HEK293 (cell line): ENCODE measurements at regions not wholly inside any gene's neighbourhood (a gene's known extent, or its start where the extent isn't known, plus 50 kb on each side); places are given as distances from the start of the nearest gene placed in this dataset.
"Not testable (repeated sequence)": the region's sequence is repeated elsewhere in the genome, so short reads cannot be mapped to it uniquely, and the experiment has no call there.

Experiments used
- CTCF ChIA-PET: fragments of 350-600 bp; formaldehyde crosslinking; extraction: SDS; loops from one replicate; lab custom pipeline; 2021; ENCODE audit warnings: antibody characterized with exemption; lab: Yijun Ruan, JAX
- POLR2A ChIA-PET: fragments of 300-600 bp; formaldehyde crosslinking; extraction: SDS; loops from one replicate; lab custom pipeline; 2020; ENCODE audit warnings: antibody characterized with exemption, inconsistent platforms; lab: Yijun Ruan, JAX
- H3K27ac ChIP-seq: fragments of 200-500 bp; sonication (Bioruptor generic); 2 replicates; pipeline ENCODE4 v1.5.1; 2014; ENCODE audit warnings: low read depth, low read length, control low read depth, inconsistent platforms; ENCODE audit errors: extremely low read depth
- H3K36me3 ChIP-seq, 2 experiments: fragments of 200-500 bp in 1 of 2; sonication (Bioruptor generic) in 1 of 2; 1 replicate in 1 of 2; 2 replicates in 1 of 2; pipeline ENCODE4 v1.5.1; 2014 to 2017; ENCODE audit warnings: inconsistent platforms in 2 of 2, low read length in 2 of 2; ENCODE audit not compliant: control insufficient read depth in 2 of 2, insufficient read depth in 1 of 2
- H3K4me1 ChIP-seq: fragments of 200-500 bp; sonication (Bioruptor generic); 2 replicates; pipeline ENCODE4 v1.5.1; 2014; ENCODE audit warnings: mild to moderate bottlenecking, low read length, inconsistent platforms; ENCODE audit not compliant: control insufficient read depth, insufficient read depth
- H3K4me3 ChIP-seq: 2 replicates; pipeline ENCODE4 v1.5.1; 2011; ENCODE audit warnings: low read depth, mild to moderate bottlenecking, control low read depth, low read length, moderate library complexity
- H3K9me3 ChIP-seq: fragments of 200-500 bp; sonication (Bioruptor generic); 2 replicates; pipeline ENCODE4 v1.5.1; 2014; ENCODE audit warnings: low read depth, low read length, inconsistent platforms; ENCODE audit not compliant: control insufficient read depth, insufficient read depth
- GLI2 ChIP-seq: fragments of 450-650 bp; formaldehyde crosslinking; IDR thresholded peaks from 2 replicates; pipeline ENCODE4; 2017; ENCODE audit warnings: missing biosample characterization, missing genetic modification characterization, low read depth, borderline replicate concordance
- HOXD13 ChIP-seq: sonication (generic); formaldehyde crosslinking; IDR thresholded peaks from 2 replicates; pipeline ENCODE4 v1.8.0; 2022; ENCODE audit warnings: missing genetic modification reagents, borderline replicate concordance
- PRDM1 ChIP-seq: fragments of 450-650 bp; formaldehyde crosslinking; IDR thresholded peaks from 2 replicates; pipeline ENCODE4; 2016; ENCODE audit warnings: missing biosample characterization, missing genetic modification characterization
- SALL2 ChIP-seq: fragments of 450-650 bp; formaldehyde crosslinking; IDR thresholded peaks from 2 replicates; pipeline ENCODE4 v1.5.0; 2017; ENCODE audit warnings: missing biosample characterization, mild to moderate bottlenecking, missing genetic modification characterization, borderline replicate concordance
- ZNF175 ChIP-seq: fragments of 450-650 bp; formaldehyde crosslinking; IDR thresholded peaks from 2 replicates; pipeline ENCODE4 v1.5.1; 2016; ENCODE audit warnings: missing biosample characterization, missing genetic modification characterization
- ZNF211 ChIP-seq: fragments of 450-650 bp; formaldehyde crosslinking; IDR thresholded peaks from 2 replicates; pipeline ENCODE4 v1.5.1; 2016; ENCODE audit warnings: low read depth, missing biosample characterization, missing genetic modification characterization
- ZNF221 ChIP-seq: fragments of 450-650 bp; formaldehyde crosslinking; IDR thresholded peaks from 2 replicates; pipeline ENCODE4 v1.5.1; 2017; ENCODE audit warnings: missing biosample characterization, missing genetic modification characterization, borderline replicate concordance
- ZNF266 ChIP-seq: fragments of 450-650 bp; formaldehyde crosslinking; IDR thresholded peaks from 2 replicates; pipeline ENCODE4 v1.5.1; 2016; ENCODE audit warnings: missing biosample characterization, missing genetic modification characterization, low read depth
- ZNF335 ChIP-seq: fragments of 450-650 bp; formaldehyde crosslinking; conservative IDR thresholded peaks from 2 replicates; pipeline ENCODE4 v1.5.1; 2016; ENCODE audit warnings: missing biosample characterization, missing genetic modification characterization
- ZNF350 ChIP-seq: fragments of 450-650 bp; formaldehyde crosslinking; IDR thresholded peaks from 2 replicates; pipeline ENCODE4 v1.5.0; 2017; ENCODE audit warnings: missing biosample characterization, mild to moderate bottlenecking, missing genetic modification characterization
- ZNF366 ChIP-seq: fragments of 450-650 bp; formaldehyde crosslinking; conservative IDR thresholded peaks from 2 replicates; pipeline ENCODE4 v1.5.1; 2016; ENCODE audit warnings: missing biosample characterization, missing genetic modification characterization
- ZNF37A ChIP-seq: fragments of 450-650 bp; IDR thresholded peaks from 2 replicates; pipeline ENCODE4 v1.5.1; 2018; ENCODE audit warnings: missing biosample characterization, missing genetic modification characterization
- ZNF514 ChIP-seq: fragments of 450-650 bp; formaldehyde crosslinking; IDR thresholded peaks from 2 replicates; pipeline ENCODE4 v1.5.1; 2016; ENCODE audit warnings: missing biosample characterization, missing genetic modification characterization
- ZNF549 ChIP-seq: fragments of 450-650 bp; IDR thresholded peaks from 2 replicates; pipeline ENCODE4 v1.5.1; 2018; ENCODE audit warnings: missing biosample characterization, missing genetic modification characterization, mild to moderate bottlenecking, inconsistent platforms, moderate library complexity
- ZNF629 ChIP-seq: fragments of 450-650 bp; formaldehyde crosslinking; IDR thresholded peaks from 2 replicates; pipeline ENCODE4 v1.5.1; 2017; ENCODE audit warnings: missing biosample characterization, missing genetic modification characterization
- ZNF777 ChIP-seq: fragments of 450-650 bp; formaldehyde crosslinking; IDR thresholded peaks from 2 replicates; pipeline ENCODE4 v1.5.1; 2017; ENCODE audit warnings: missing biosample characterization, missing genetic modification characterization, borderline replicate concordance
- ZNF837 ChIP-seq: fragments of 450-650 bp; formaldehyde crosslinking; IDR thresholded peaks from 2 replicates; pipeline ENCODE4 v1.5.1; 2016; ENCODE audit warnings: missing biosample characterization, missing genetic modification characterization
- ZSCAN16 ChIP-seq: fragments of 450-650 bp; formaldehyde crosslinking; IDR thresholded peaks from 2 replicates; pipeline ENCODE4 v1.5.1; 2016; ENCODE audit warnings: missing biosample characterization, missing genetic modification characterization
- TF ChIP-seq, protein P1 (sequence below): fragments of 450-650 bp; formaldehyde crosslinking; IDR thresholded peaks from 2 replicates; pipeline ENCODE4 v1.5.1; 2017; ENCODE audit warnings: missing biosample characterization, missing genetic modification characterization
- TF ChIP-seq, protein P2 (sequence below): fragments of 450-650 bp; formaldehyde crosslinking; optimal IDR thresholded peaks from 2 replicates; pipeline ENCODE3; 2016; ENCODE audit warnings: missing biosample characterization, mild to moderate bottlenecking, missing genetic modification characterization
- TF ChIP-seq, protein P3 (sequence below): fragments of 450-650 bp; formaldehyde crosslinking; conservative IDR thresholded peaks from 2 replicates; pipeline ENCODE4 v1.5.1; 2016; ENCODE audit warnings: low read depth, missing biosample characterization, missing genetic modification characterization
- TF ChIP-seq, protein P4 (sequence below): fragments of 450-650 bp; formaldehyde crosslinking; IDR thresholded peaks from 2 replicates; pipeline ENCODE4 v1.5.1; 2016; ENCODE audit warnings: missing biosample characterization, missing genetic modification characterization

- Histone ChIP-seq H3K27ac (no peak overlapping the region), H3K4me1 (no peaks in the 10 kb centered on the region), H3K9me3 (no peaks in the 10 kb centered on the region), H3K36me3 (no peaks in the 10 kb centered on the region), H3K4me3 (no peak overlapping the region)
- POLR2A ChIA-PET, result no interaction called here
- TF ChIP-seq ZNF366 (no peak), ZNF266 (no peak), GLI2 (tag by site-specific recombination) (no peak), ZNF514 (no peak), ZNF335 (tag by site-specific recombination) (no peak), ZNF549 (tag by site-specific recombination) (no peak), ZNF837 (no peak), SALL2 (tag by site-specific recombination) (no peak), ZNF350 (tag by site-specific recombination) (no peak), ZNF221 (no peak)
- TF ChIP-seq, protein P1, sequence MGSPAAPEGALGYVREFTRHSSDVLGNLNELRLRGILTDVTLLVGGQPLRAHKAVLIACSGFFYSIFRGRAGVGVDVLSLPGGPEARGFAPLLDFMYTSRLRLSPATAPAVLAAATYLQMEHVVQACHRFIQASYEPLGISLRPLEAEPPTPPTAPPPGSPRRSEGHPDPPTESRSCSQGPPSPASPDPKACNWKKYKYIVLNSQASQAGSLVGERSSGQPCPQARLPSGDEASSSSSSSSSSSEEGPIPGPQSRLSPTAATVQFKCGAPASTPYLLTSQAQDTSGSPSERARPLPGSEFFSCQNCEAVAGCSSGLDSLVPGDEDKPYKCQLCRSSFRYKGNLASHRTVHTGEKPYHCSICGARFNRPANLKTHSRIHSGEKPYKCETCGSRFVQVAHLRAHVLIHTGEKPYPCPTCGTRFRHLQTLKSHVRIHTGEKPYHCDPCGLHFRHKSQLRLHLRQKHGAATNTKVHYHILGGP, result no peak
- TF ChIP-seq, protein P2, sequence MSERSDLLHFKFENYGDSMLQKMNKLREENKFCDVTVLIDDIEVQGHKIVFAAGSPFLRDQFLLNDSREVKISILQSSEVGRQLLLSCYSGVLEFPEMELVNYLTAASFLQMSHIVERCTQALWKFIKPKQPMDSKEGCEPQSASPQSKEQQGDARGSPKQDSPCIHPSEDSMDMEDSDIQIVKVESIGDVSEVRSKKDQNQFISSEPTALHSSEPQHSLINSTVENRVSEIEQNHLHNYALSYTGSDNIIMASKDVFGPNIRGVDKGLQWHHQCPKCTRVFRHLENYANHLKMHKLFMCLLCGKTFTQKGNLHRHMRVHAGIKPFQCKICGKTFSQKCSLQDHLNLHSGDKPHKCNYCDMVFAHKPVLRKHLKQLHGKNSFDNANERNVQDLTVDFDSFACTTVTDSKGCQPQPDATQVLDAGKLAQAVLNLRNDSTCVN, result no peak
- TF ChIP-seq, protein P3, sequence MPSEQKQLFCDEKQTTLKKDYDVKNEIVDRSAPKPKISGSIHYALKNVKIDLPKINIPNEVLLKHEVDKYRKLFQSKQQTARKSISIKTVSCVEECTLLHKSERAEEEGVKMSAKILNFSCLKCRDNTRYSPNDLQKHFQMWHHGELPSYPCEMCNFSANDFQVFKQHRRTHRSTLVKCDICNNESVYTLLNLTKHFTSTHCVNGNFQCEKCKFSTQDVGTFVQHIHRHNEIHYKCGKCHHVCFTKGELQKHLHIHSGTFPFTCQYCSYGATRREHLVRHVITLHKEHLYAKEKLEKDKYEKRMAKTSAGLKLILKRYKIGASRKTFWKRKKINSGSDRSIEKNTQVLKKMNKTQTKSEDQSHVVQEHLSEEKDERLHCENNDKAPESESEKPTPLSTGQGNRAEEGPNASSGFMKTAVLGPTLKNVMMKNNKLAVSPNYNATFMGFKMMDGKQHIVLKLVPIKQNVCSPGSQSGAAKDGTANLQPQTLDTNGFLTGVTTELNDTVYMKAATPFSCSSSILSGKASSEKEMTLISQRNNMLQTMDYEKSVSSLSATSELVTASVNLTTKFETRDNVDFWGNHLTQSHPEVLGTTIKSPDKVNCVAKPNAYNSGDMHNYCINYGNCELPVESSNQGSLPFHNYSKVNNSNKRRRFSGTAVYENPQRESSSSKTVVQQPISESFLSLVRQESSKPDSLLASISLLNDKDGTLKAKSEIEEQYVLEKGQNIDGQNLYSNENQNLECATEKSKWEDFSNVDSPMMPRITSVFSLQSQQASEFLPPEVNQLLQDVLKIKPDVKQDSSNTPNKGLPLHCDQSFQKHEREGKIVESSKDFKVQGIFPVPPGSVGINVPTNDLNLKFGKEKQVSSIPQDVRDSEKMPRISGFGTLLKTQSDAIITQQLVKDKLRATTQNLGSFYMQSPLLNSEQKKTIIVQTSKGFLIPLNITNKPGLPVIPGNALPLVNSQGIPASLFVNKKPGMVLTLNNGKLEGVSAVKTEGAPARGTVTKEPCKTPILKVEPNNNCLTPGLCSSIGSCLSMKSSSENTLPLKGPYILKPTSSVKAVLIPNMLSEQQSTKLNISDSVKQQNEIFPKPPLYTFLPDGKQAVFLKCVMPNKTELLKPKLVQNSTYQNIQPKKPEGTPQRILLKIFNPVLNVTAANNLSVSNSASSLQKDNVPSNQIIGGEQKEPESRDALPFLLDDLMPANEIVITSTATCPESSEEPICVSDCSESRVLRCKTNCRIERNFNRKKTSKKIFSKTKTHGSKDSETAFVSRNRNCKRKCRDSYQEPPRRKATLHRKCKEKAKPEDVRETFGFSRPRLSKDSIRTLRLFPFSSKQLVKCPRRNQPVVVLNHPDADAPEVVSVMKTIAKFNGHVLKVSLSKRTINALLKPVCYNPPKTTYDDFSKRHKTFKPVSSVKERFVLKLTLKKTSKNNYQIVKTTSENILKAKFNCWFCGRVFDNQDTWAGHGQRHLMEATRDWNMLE (tag by site-specific recombination), result no peak
- CTCF ChIA-PET, result no interaction called here
Measured at GRCh38 chr15:53122818-53123217, 332.7 kb upstream of the ONECUT1 start.

DNA sequence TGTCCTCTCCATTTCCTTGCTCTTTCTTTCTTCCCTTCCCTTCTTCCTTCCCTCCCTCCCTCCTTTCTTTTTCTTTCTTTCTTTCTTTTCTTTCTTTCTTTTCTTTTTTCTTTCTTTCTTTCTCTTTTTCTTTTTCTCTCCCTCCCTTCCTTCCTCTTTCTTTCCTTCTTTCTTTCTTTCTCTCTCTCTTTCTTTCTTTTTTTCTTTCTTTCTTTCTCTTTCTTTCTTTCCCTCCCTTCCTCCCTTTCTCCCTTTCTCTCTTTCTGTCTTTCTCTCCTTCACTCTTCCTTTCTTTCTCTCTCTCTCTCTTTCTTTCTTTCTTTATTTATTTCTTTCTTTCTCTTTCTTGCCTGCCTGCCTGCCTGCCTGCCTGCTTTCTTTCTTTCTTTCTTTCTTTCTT, 326.8 kb upstream of the ONECUT1 start:
- H3K27ac ChIP-seq, POLR2A ChIA-PET, H3K4me3 ChIP-seq, H3K36me3 ChIP-seq: not testable (repeated sequence)
- peak; percentile 68 for TF ChIP-seq PRDM1 (tag by site-specific recombination)
- TF ChIP-seq, all 188 proteins: peak for 1; not testable (repeated sequence) for 187
- H3K9me3 ChIP-seq, CTCF ChIA-PET, H3K4me1 ChIP-seq: not testable (repeated sequence)

- H3K4me1 ChIP-seq, result no peaks in the 10 kb centered on the region
- no peak overlapping the region for H3K27ac ChIP-seq
- POLR2A ChIA-PET, result no interaction called here
- H3K4me3 ChIP-seq, result no peak overlapping the region
- CTCF ChIA-PET, result no interaction called here
- H3K9me3 ChIP-seq, result no peaks in the 10 kb centered on the region
- H3K36me3 ChIP-seq, result no peaks in the 10 kb centered on the region
- TF ChIP-seq ZNF37A (tag by site-specific recombination) (no peak), ZNF211 (tag by site-specific recombination) (no peak), HOXD13 (CRISPR knock-in tag) (no peak), ZSCAN16 (tag by site-specific recombination) (no peak), ZNF777 (no peak), ZNF175 (no peak), ZNF629 (tag by site-specific recombination) (no peak)
- TF ChIP-seq, protein P4, sequence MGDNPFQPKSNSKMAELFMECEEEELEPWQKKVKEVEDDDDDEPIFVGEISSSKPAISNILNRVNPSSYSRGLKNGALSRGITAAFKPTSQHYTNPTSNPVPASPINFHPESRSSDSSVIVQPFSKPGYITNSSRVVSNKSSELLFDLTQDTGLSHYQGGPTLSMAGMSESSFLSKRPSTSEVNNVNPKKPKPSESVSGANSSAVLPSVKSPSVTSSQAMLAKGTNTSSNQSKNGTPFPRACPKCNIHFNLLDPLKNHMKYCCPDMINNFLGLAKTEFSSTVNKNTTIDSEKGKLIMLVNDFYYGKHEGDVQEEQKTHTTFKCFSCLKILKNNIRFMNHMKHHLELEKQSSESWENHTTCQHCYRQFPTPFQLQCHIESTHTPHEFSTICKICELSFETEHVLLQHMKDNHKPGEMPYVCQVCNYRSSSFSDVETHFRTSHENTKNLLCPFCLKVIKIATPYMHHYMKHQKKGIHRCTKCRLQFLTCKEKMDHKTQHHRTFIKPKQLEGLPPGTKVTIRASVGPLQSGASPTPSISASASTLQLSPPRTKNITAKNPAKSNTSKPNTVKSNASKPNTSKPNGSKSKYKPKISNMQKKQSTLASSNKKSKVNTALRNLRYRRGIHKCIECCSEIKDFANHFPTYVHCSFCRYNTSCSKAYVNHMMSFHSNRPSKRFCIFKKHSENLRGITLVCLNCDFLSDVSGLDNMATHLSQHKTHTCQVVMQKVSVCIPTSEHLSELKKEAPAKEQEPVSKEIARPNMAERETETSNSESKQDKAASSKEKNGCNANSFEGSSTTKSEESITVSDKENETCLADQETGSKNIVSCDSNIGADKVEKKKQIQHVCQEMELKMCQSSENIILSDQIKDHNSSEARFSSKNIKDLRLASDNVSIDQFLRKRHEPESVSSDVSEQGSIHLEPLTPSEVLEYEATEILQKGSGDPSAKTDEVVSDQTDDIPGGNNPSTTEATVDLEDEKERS, result no peak
Measured at GRCh38 chr15:53116169-53116568, 326.0 kb upstream of the ONECUT1 start.
